DND-41 (cell line): ENCODE measurements at regions not wholly inside any gene's neighbourhood (a gene's known extent, or its start where the extent isn't known, plus 50 kb on each side); places are given as distances from the start of the nearest gene placed in this dataset.

Source experiments
- EZH2 ChIP-seq: IDR thresholded peaks from 3 replicates; pipeline ENCODE4 v1.6.1; 2012; ENCODE audit warnings: borderline replicate concordance, low read depth, mild to moderate bottlenecking, moderate library complexity, low read length, inconsistent platforms; ENCODE audit not compliant: severe bottlenecking
- TF ChIP-seq, protein P1 (sequence below): IDR thresholded peaks from 2 replicates; pipeline ENCODE4 v1.5.1; 2012; ENCODE audit warnings: borderline replicate concordance, low read length, moderate library complexity, mild to moderate bottlenecking; ENCODE audit not compliant: poor library complexity, severe bottlenecking; ENCODE audit errors: extremely low read depth

DNA sequence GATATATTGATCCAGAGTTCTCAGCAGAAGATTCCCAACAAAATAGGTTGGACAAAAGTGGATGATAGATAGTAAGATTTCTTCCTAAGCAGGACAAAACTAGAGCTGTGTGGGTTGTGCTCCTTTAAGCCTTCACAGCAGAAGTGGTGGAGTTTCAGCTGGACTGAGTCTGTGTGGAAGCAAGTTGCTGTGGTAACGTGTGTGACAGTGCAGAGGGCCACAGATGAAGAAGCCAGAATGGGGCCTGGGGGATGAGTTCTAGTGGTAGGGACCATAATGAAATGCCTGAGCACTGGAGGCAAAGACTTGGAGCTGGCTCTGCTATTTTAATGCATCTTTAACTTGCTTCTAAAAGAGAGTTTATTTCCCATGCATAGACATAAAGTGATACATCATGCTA lies 238.7 kb upstream of the POGK start:
- TF ChIP-seq, protein P1, sequence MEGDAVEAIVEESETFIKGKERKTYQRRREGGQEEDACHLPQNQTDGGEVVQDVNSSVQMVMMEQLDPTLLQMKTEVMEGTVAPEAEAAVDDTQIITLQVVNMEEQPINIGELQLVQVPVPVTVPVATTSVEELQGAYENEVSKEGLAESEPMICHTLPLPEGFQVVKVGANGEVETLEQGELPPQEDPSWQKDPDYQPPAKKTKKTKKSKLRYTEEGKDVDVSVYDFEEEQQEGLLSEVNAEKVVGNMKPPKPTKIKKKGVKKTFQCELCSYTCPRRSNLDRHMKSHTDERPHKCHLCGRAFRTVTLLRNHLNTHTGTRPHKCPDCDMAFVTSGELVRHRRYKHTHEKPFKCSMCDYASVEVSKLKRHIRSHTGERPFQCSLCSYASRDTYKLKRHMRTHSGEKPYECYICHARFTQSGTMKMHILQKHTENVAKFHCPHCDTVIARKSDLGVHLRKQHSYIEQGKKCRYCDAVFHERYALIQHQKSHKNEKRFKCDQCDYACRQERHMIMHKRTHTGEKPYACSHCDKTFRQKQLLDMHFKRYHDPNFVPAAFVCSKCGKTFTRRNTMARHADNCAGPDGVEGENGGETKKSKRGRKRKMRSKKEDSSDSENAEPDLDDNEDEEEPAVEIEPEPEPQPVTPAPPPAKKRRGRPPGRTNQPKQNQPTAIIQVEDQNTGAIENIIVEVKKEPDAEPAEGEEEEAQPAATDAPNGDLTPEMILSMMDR: no peak
- TF ChIP-seq EZH2: no peak
